Panc1 (cell line): ENCODE measurements at regions not wholly inside any gene's neighbourhood (a gene's known extent, or its start where the extent isn't known, plus 50 kb on each side); places are given as distances from the start of the nearest gene placed in this dataset.

Source experiments
- ATAC-seq: fragments of 200-7000 bp; cut with Tn5 transposase; 2 replicates; pipeline ENCODE4 v1.9.1; 2020; ENCODE audit warnings: mild to moderate bottlenecking, moderate library complexity
- BruUV-seq: library from RNA; stranded (reverse); fragments of 400-500 nt; replicated peaks from 2 replicates; lab custom pipeline; 2021; lab: Mats Ljungman, UMichigan
- CTCF ChIA-PET: fragments of 300-600 bp; sonication (Branson Sonifier 250); formaldehyde crosslinking; loops from one replicate; lab custom pipeline; 2022; ENCODE audit warnings: antibody characterized with exemption; lab: Charles Lee
- POLR2A ChIA-PET: fragments of 300-600 bp; sonication (Branson Sonifier 250); formaldehyde crosslinking; loops from one replicate; lab custom pipeline; 2022; ENCODE audit warnings: antibody characterized with exemption; lab: Charles Lee
- DNase-seq: peaks from one replicate; pipeline ENCODE4 v3.0.0-alpha.2; 2010; ENCODE audit warnings: low read depth, low spot score
- H3K27ac ChIP-seq: 2 replicates; pipeline ENCODE4 v1.5.1; 2011; ENCODE audit warnings: mild to moderate bottlenecking, low read length, inconsistent platforms
- H3K27me3 ChIP-seq: fragments of 200-500 bp; sonication (Bioruptor generic); 2 replicates; pipeline ENCODE4 v1.6.0; 2014; ENCODE audit warnings: low read length, inconsistent platforms; ENCODE audit not compliant: control insufficient read depth, insufficient read depth
- H3K36me3 ChIP-seq: fragments of 200-500 bp; sonication (Bioruptor generic); 2 replicates; pipeline ENCODE4 v1.5.1; 2014; ENCODE audit warnings: inconsistent platforms, mild to moderate bottlenecking, low read length, moderate library complexity; ENCODE audit not compliant: control insufficient read depth, insufficient read depth
- H3K4me1 ChIP-seq: 2 replicates; pipeline ENCODE4 v1.5.1; 2011; ENCODE audit warnings: inconsistent platforms, mild to moderate bottlenecking, low read length, moderate library complexity; ENCODE audit not compliant: control insufficient read depth, insufficient read depth
- H3K4me3 ChIP-seq, 2 experiments: 2 replicates each; pipeline ENCODE4 v1.5.1; 2011 to 2012; ENCODE audit warnings: low read depth in 2 of 2, low read length in 2 of 2, mild to moderate bottlenecking in 2 of 2, inconsistent platforms in 1 of 2, moderate library complexity in 1 of 2
- H3K9me3 ChIP-seq: fragments of 200-500 bp; sonication (Bioruptor generic); 2 replicates; pipeline ENCODE4 v1.5.1; 2014; ENCODE audit warnings: low read depth, mild to moderate bottlenecking, inconsistent platforms, low read length, moderate library complexity; ENCODE audit not compliant: control insufficient read depth, insufficient read depth
- POLR2AphosphoS5 ChIP-seq: IDR thresholded peaks from 2 replicates; pipeline ENCODE4 v1.6.1; 2012; ENCODE audit warnings: mild to moderate bottlenecking, low read depth, low read length, moderate library complexity
- SIN3A ChIP-seq: IDR thresholded peaks from 2 replicates; pipeline ENCODE4 v1.6.1; 2012; ENCODE audit warnings: low read depth, mild to moderate bottlenecking, low read length, moderate library complexity, borderline replicate concordance; ENCODE audit not compliant: insufficient read depth
- TCF7L2 ChIP-seq: IDR thresholded peaks from 2 replicates; pipeline ENCODE4 v1.6.1; 2011; ENCODE audit warnings: mild to moderate bottlenecking, low read depth, low read length, inconsistent platforms
- in situ Hi-C: cut with HindIII; loops from 2 replicates; pipeline ENCODE4 v1.10.0; 2016; ENCODE audit warnings: low sequenced_read_pairs, low pct_unique_long_range_greater_than_20kb
- intact Hi-C: fragments of 100-400 bp; cut with micrococcal nuclease; formaldehyde crosslinking; loops from one replicate; pipeline ENCODE4 v1.10.0; 2022; ENCODE audit not compliant: unreplicated experiment
- TF ChIP-seq, protein P1 (sequence below), 2 experiments: IDR thresholded peaks; 2 replicates each; pipeline ENCODE4 v1.6.1; 2011 to 2012; ENCODE audit warnings: low read depth in 2 of 2, control low read depth in 1 of 2, low read length in 1 of 2, mild to moderate bottlenecking in 1 of 2, moderate library complexity in 1 of 2; ENCODE audit not compliant: insufficient read depth in 1 of 2
- TF ChIP-seq, protein P2 (sequence below): fragments of 450-650 bp; IDR thresholded peaks from 2 replicates; pipeline ENCODE4 v1.5.1; 2017; ENCODE audit warnings: mild to moderate bottlenecking

DNA sequence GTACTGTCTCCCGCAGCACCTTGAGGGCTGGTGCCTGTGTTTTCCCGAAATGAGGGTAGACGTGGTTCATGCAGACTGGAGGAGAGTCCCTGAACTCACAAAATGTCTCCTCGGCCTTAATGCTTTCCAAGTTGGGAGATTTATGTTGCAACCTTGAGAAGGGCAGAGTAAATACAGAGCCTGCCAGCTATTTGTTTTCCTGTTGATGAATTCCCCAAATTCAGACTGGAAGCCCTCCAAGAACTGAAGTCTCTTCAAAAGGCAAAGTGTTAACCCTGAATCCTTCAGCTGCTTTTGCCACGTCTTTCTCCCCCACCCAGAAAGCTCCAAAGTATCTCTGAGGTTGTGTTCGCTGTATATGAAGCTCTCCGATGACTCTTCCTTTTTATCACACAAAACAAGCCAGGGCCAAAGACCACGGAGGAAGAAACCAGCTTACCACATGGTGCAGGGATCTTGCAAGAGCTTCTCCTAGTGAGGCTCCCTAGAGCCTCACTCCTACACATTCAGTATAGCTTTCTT, 254.7 kb upstream of the NFE2L3 start:
- no peak overlapping the region for H3K4me3 ChIP-seq
- no peak for ATAC-seq
- ChIA-PET CTCF (no interaction called here), POLR2A (no interaction called here)
- TF ChIP-seq SIN3A (no peak), POLR2AphosphoS5 (no peak), TCF7L2 (no peak)
- TF ChIP-seq, protein P1, sequence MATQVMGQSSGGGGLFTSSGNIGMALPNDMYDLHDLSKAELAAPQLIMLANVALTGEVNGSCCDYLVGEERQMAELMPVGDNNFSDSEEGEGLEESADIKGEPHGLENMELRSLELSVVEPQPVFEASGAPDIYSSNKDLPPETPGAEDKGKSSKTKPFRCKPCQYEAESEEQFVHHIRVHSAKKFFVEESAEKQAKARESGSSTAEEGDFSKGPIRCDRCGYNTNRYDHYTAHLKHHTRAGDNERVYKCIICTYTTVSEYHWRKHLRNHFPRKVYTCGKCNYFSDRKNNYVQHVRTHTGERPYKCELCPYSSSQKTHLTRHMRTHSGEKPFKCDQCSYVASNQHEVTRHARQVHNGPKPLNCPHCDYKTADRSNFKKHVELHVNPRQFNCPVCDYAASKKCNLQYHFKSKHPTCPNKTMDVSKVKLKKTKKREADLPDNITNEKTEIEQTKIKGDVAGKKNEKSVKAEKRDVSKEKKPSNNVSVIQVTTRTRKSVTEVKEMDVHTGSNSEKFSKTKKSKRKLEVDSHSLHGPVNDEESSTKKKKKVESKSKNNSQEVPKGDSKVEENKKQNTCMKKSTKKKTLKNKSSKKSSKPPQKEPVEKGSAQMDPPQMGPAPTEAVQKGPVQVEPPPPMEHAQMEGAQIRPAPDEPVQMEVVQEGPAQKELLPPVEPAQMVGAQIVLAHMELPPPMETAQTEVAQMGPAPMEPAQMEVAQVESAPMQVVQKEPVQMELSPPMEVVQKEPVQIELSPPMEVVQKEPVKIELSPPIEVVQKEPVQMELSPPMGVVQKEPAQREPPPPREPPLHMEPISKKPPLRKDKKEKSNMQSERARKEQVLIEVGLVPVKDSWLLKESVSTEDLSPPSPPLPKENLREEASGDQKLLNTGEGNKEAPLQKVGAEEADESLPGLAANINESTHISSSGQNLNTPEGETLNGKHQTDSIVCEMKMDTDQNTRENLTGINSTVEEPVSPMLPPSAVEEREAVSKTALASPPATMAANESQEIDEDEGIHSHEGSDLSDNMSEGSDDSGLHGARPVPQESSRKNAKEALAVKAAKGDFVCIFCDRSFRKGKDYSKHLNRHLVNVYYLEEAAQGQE (IDR thresholded peaks at IDR 0.05; ENCODE audit: insufficient read depth in 1 of 2, low read depth in 2 of 2, low read length in 1 of 2): no peak
- TF ChIP-seq, protein P2, sequence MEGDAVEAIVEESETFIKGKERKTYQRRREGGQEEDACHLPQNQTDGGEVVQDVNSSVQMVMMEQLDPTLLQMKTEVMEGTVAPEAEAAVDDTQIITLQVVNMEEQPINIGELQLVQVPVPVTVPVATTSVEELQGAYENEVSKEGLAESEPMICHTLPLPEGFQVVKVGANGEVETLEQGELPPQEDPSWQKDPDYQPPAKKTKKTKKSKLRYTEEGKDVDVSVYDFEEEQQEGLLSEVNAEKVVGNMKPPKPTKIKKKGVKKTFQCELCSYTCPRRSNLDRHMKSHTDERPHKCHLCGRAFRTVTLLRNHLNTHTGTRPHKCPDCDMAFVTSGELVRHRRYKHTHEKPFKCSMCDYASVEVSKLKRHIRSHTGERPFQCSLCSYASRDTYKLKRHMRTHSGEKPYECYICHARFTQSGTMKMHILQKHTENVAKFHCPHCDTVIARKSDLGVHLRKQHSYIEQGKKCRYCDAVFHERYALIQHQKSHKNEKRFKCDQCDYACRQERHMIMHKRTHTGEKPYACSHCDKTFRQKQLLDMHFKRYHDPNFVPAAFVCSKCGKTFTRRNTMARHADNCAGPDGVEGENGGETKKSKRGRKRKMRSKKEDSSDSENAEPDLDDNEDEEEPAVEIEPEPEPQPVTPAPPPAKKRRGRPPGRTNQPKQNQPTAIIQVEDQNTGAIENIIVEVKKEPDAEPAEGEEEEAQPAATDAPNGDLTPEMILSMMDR: no peak
- H3K27me3 ChIP-seq: no peaks in the 10 kb centered on the region; the same call in 1 of the 2 replicates
- peaks cover 4% of the 10 kb centered on the region; the same call in 1 of the 2 replicates for H3K4me1 ChIP-seq
- in situ Hi-C loops (no loop called here), intact Hi-C loops (loop anchor here (10.0 kb wide), 1 partner anchor 257 kb away; the partner anchor contains the start of gene NFE2L3)
- DNase-seq: no peak
- H3K9me3 ChIP-seq: no peaks in the 10 kb centered on the region
- H3K27ac ChIP-seq: no peak overlapping the region
- BruUV-seq: no TSS peak
- no peaks in the 10 kb centered on the region for H3K36me3 ChIP-seq

DNA sequence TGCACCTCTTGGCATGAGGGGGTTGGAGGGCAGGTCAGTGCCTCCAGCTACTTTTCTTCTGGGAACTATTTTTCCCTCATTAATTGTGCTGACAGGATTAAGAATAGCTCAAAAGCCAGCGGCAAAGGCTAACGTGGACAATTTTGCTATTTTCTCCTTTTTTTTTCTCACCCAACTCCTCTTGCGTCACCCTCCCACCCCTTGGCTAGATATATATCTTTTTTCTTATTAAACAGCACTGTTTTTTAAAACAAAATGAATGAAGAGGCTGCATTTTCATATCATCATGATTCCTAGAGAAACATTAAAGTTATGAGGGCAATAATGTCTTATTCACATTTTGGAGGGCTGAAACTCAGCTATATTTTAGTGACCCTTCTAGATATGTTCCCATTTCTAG, 251.8 kb upstream of the NFE2L3 start:
- ChIA-PET CTCF (no interaction called here), POLR2A (no interaction called here)
- no peak overlapping the region for H3K27ac ChIP-seq
- H3K27me3 ChIP-seq: no peaks in the 10 kb centered on the region; the same call in 1 of the 2 replicates
- intact Hi-C loops (no loop called here), in situ Hi-C loops (no loop called here)
- H3K4me3 ChIP-seq: no peak overlapping the region
- BruUV-seq: no TSS peak
- TF ChIP-seq SIN3A: no peak
- no peak for TF ChIP-seq TCF7L2
- TF ChIP-seq POLR2AphosphoS5: no peak
- TF ChIP-seq, protein P1 (IDR thresholded peaks at IDR 0.05; ENCODE audit: insufficient read depth in 1 of 2, low read depth in 2 of 2, low read length in 1 of 2): no peak
- TF ChIP-seq, protein P2: no peak
- no peaks in the 10 kb centered on the region for H3K36me3 ChIP-seq
- no peaks in the 10 kb centered on the region for H3K4me1 ChIP-seq
- DNase-seq: no peak
- ATAC-seq: no peak
- no peaks in the 10 kb centered on the region for H3K9me3 ChIP-seq
